NT2/D1 (cell line): ENCODE measurements at regions not wholly inside any gene's neighbourhood (a gene's known extent, or its start where the extent isn't known, plus 50 kb on each side); places are given as distances from the start of the nearest gene placed in this dataset.

ENCODE experiments used
- DNase-seq: peaks from one replicate; pipeline ENCODE4 v3.0.0-alpha.2; 2011; ENCODE audit warnings: low read depth, low spot score
- H3K27me3 ChIP-seq: 2 replicates; pipeline ENCODE4 v1.6.0; 2011; ENCODE audit warnings: mild to moderate bottlenecking; ENCODE audit not compliant: insufficient read length, insufficient read depth
- H3K36me3 ChIP-seq: 2 replicates; pipeline ENCODE4 v1.6.1; 2011; ENCODE audit warnings: mild to moderate bottlenecking, low read length, mixed read lengths; ENCODE audit not compliant: insufficient read depth, insufficient read length
- H3K4me1 ChIP-seq: 2 replicates; pipeline ENCODE4 v1.5.1; 2011; ENCODE audit not compliant: insufficient read depth, insufficient read length
- H3K4me3 ChIP-seq: 2 replicates; pipeline ENCODE4 v1.5.1; 2011; ENCODE audit warnings: low read depth; ENCODE audit not compliant: insufficient read length
- H3K9ac ChIP-seq: 2 replicates; pipeline ENCODE4 v1.6.0; 2011; ENCODE audit warnings: low read depth; ENCODE audit not compliant: insufficient read length
- H3K9me3 ChIP-seq: 2 replicates; pipeline ENCODE4 v1.5.1; 2011; ENCODE audit warnings: mild to moderate bottlenecking, low read length; ENCODE audit not compliant: insufficient read depth
- SUZ12 ChIP-seq: IDR thresholded peaks from 2 replicates; pipeline ENCODE4 v1.6.1; 2011; ENCODE audit not compliant: insufficient read length, insufficient read depth; ENCODE audit errors: extremely low read depth
- YY1 ChIP-seq: IDR thresholded peaks from 2 replicates; pipeline ENCODE4 v1.6.1; 2011; ENCODE audit not compliant: insufficient read length, insufficient read depth
- ZNF274 ChIP-seq: IDR thresholded peaks from 2 replicates; pipeline ENCODE4 v1.6.1; 2011; ENCODE audit warnings: mild to moderate bottlenecking, low read depth, low read length

GRCh38 chr15:69573815-69574475, 121.3 kb downstream of the RPLP1 start:
- Histone ChIP-seq H3K27me3 (no peaks in the 10 kb centered on the region), H3K9ac (no peak overlapping the region), H3K36me3 (no peaks in the 10 kb centered on the region), H3K4me3 (no peak overlapping the region), H3K9me3 (no peaks in the 10 kb centered on the region), H3K4me1 (peaks cover 6% of the 10 kb centered on the region)
- TF ChIP-seq ZNF274: no peak
- no peak for TF ChIP-seq YY1
- no peak for TF ChIP-seq SUZ12
- no peak for DNase-seq

- Histone ChIP-seq H3K9ac (no peak overlapping the region), H3K36me3 (no peaks in the 10 kb centered on the region), H3K4me1 (peaks cover 6% of the 10 kb centered on the region), H3K4me3 (no peak overlapping the region), H3K27me3 (no peaks in the 10 kb centered on the region), H3K9me3 (no peaks in the 10 kb centered on the region)
- no peak for DNase-seq
- TF ChIP-seq YY1: no peak
- TF ChIP-seq SUZ12: no peak
- no peak for TF ChIP-seq ZNF274
Observed at GRCh38 chr15:69574506-69574905, 121.9 kb downstream of the RPLP1 start.

- TF ChIP-seq SUZ12: no peak
- TF ChIP-seq ZNF274: no peak
- no peak for TF ChIP-seq YY1
- Histone ChIP-seq H3K27me3 (no peaks in the 10 kb centered on the region), H3K9ac (no peak overlapping the region), H3K9me3 (no peaks in the 10 kb centered on the region), H3K4me3 (no peak overlapping the region), H3K4me1 (peaks cover 6% of the 10 kb centered on the region), H3K36me3 (no peaks in the 10 kb centered on the region)
- no peak for DNase-seq
Observed at GRCh38 chr15:69575387-69575786, 122.8 kb downstream of the RPLP1 start.

- Histone ChIP-seq H3K4me3 (no peak overlapping the region), H3K4me1 (peaks cover 6% of the 10 kb centered on the region), H3K27me3 (no peaks in the 10 kb centered on the region), H3K36me3 (no peaks in the 10 kb centered on the region), H3K9ac (no peak overlapping the region), H3K9me3 (no peaks in the 10 kb centered on the region)
- DNase-seq: no peak
- TF ChIP-seq SUZ12 (no peak), ZNF274 (no peak), YY1 (no peak)
Observed at GRCh38 chr15:69576035-69576526, 123.5 kb downstream of the RPLP1 start.

- no peak overlapping the region for H3K4me3 ChIP-seq
- no peaks in the 10 kb centered on the region for H3K27me3 ChIP-seq
- no peaks in the 10 kb centered on the region for H3K36me3 ChIP-seq
- no peaks in the 10 kb centered on the region for H3K9me3 ChIP-seq
- DNase-seq: no peak
- TF ChIP-seq SUZ12 (no peak), ZNF274 (no peak), YY1 (no peak)
- peaks cover 6% of the 10 kb centered on the region for H3K4me1 ChIP-seq
- no peak overlapping the region for H3K9ac ChIP-seq
Observed at GRCh38 chr15:69576948-69577351, 124.3 kb downstream of the RPLP1 start.

- H3K9me3 ChIP-seq: no peaks in the 10 kb centered on the region
- no peaks in the 10 kb centered on the region for H3K36me3 ChIP-seq
- no peak overlapping the region for H3K9ac ChIP-seq
- peaks cover 6% of the 10 kb centered on the region for H3K4me1 ChIP-seq
- H3K4me3 ChIP-seq: no peak overlapping the region
- no peaks in the 10 kb centered on the region for H3K27me3 ChIP-seq
- DNase-seq: no peak
- TF ChIP-seq ZNF274 (no peak), YY1 (no peak), SUZ12 (no peak)
Observed at GRCh38 chr15:69577397-69577796, 124.8 kb downstream of the RPLP1 start.

GRCh38 chr15:69578252-69578651, 125.6 kb downstream of the RPLP1 start:
- no peaks in the 10 kb centered on the region for H3K36me3 ChIP-seq
- H3K4me1 ChIP-seq: peaks cover 6% of the 10 kb centered on the region
- H3K9ac ChIP-seq: no peak overlapping the region
- no peaks in the 10 kb centered on the region for H3K9me3 ChIP-seq
- DNase-seq: no peak
- H3K4me3 ChIP-seq: no peak overlapping the region
- H3K27me3 ChIP-seq: no peaks in the 10 kb centered on the region
- TF ChIP-seq ZNF274 (no peak), YY1 (no peak), SUZ12 (no peak)
